HEK293 (cell line): ENCODE measurements at regions not wholly inside any gene's neighbourhood (a gene's known extent, or its start where the extent isn't known, plus 50 kb on each side); places are given as distances from the start of the nearest gene placed in this dataset.

Experiments used
- CTCF ChIA-PET: fragments of 350-600 bp; formaldehyde crosslinking; extraction: SDS; loops from one replicate; lab custom pipeline; 2021; ENCODE audit warnings: antibody characterized with exemption; lab: Yijun Ruan, JAX
- POLR2A ChIA-PET: fragments of 300-600 bp; formaldehyde crosslinking; extraction: SDS; loops from one replicate; lab custom pipeline; 2020; ENCODE audit warnings: antibody characterized with exemption, inconsistent platforms; lab: Yijun Ruan, JAX
- H3K27ac ChIP-seq: fragments of 200-500 bp; sonication (Bioruptor generic); 2 replicates; pipeline ENCODE4 v1.5.1; 2014; ENCODE audit warnings: low read depth, low read length, control low read depth, inconsistent platforms; ENCODE audit errors: extremely low read depth
- H3K36me3 ChIP-seq, 2 experiments: fragments of 200-500 bp in 1 of 2; sonication (Bioruptor generic) in 1 of 2; 1 replicate in 1 of 2; 2 replicates in 1 of 2; pipeline ENCODE4 v1.5.1; 2014 to 2017; ENCODE audit warnings: inconsistent platforms in 2 of 2, low read length in 2 of 2; ENCODE audit not compliant: control insufficient read depth in 2 of 2, insufficient read depth in 1 of 2
- H3K4me1 ChIP-seq: fragments of 200-500 bp; sonication (Bioruptor generic); 2 replicates; pipeline ENCODE4 v1.5.1; 2014; ENCODE audit warnings: mild to moderate bottlenecking, low read length, inconsistent platforms; ENCODE audit not compliant: control insufficient read depth, insufficient read depth
- H3K4me3 ChIP-seq: 2 replicates; pipeline ENCODE4 v1.5.1; 2011; ENCODE audit warnings: low read depth, mild to moderate bottlenecking, control low read depth, low read length, moderate library complexity
- H3K9me3 ChIP-seq: fragments of 200-500 bp; sonication (Bioruptor generic); 2 replicates; pipeline ENCODE4 v1.5.1; 2014; ENCODE audit warnings: low read depth, low read length, inconsistent platforms; ENCODE audit not compliant: control insufficient read depth, insufficient read depth
- BCL11A ChIP-seq: fragments of 450-650 bp; formaldehyde crosslinking; IDR thresholded peaks from 2 replicates; pipeline ENCODE4 v1.5.1; 2016; ENCODE audit warnings: low read depth, missing biosample characterization, missing genetic modification characterization
- KLF10 ChIP-seq: fragments of 450-650 bp; IDR thresholded peaks from 2 replicates; pipeline ENCODE4 v1.5.1; 2018; ENCODE audit warnings: missing biosample characterization, mild to moderate bottlenecking, missing genetic modification characterization
- ZNF112 ChIP-seq: fragments of 450-650 bp; formaldehyde crosslinking; IDR thresholded peaks from 2 replicates; pipeline ENCODE4 v1.5.0; 2017; ENCODE audit warnings: missing biosample characterization, missing genetic modification characterization
- ZNF140 ChIP-seq: fragments of 450-650 bp; formaldehyde crosslinking; IDR thresholded peaks from 2 replicates; pipeline ENCODE4 v1.5.1; 2016; ENCODE audit warnings: missing biosample characterization, missing genetic modification characterization
- ZNF155 ChIP-seq: fragments of 450-650 bp; formaldehyde crosslinking; IDR thresholded peaks from 2 replicates; pipeline ENCODE4 v1.5.1; 2016; ENCODE audit warnings: missing biosample characterization, missing genetic modification characterization
- ZNF2 ChIP-seq: fragments of 450-650 bp; formaldehyde crosslinking; IDR thresholded peaks from 2 replicates; pipeline ENCODE4 v1.5.1; 2016; ENCODE audit warnings: missing biosample characterization, missing genetic modification characterization
- ZNF214 ChIP-seq: fragments of 450-650 bp; formaldehyde crosslinking; IDR thresholded peaks from 2 replicates; pipeline ENCODE4 v1.5.1; 2017; ENCODE audit warnings: missing biosample characterization, mild to moderate bottlenecking, missing genetic modification characterization, borderline replicate concordance
- ZNF302 ChIP-seq: fragments of 450-650 bp; formaldehyde crosslinking; IDR thresholded peaks from 2 replicates; pipeline ENCODE4 v1.5.1; 2016; ENCODE audit warnings: missing biosample characterization, missing genetic modification characterization, low read depth
- ZNF48 ChIP-seq: fragments of 450-650 bp; formaldehyde crosslinking; IDR thresholded peaks from 2 replicates; pipeline ENCODE4 v1.5.1; 2016; ENCODE audit warnings: missing biosample characterization, missing genetic modification characterization
- ZNF510 ChIP-seq: fragments of 450-650 bp; formaldehyde crosslinking; IDR thresholded peaks from 2 replicates; pipeline ENCODE4 v1.5.1; 2018; ENCODE audit warnings: mild to moderate bottlenecking, missing genetic modification characterization, missing biosample characterization; ENCODE audit not compliant: insufficient replicate concordance
- ZNF629 ChIP-seq: fragments of 450-650 bp; formaldehyde crosslinking; IDR thresholded peaks from 2 replicates; pipeline ENCODE4 v1.5.1; 2017; ENCODE audit warnings: missing biosample characterization, missing genetic modification characterization
- ZNF660 ChIP-seq: fragments of 450-650 bp; IDR thresholded peaks from 2 replicates; pipeline ENCODE4 v1.5.1; 2018; ENCODE audit warnings: missing biosample characterization, mild to moderate bottlenecking, missing genetic modification characterization
- ZNF677 ChIP-seq: fragments of 450-650 bp; IDR thresholded peaks from 2 replicates; pipeline ENCODE4 v1.5.0; 2018; ENCODE audit warnings: missing biosample characterization, mild to moderate bottlenecking, missing genetic modification characterization, moderate library complexity
- ZNF768 ChIP-seq: fragments of 450-650 bp; formaldehyde crosslinking; IDR thresholded peaks from 2 replicates; pipeline ENCODE4 v1.5.1; 2018; ENCODE audit warnings: missing biosample characterization, mild to moderate bottlenecking, missing genetic modification characterization
- TF ChIP-seq, protein P1 (sequence below): fragments of 450-650 bp; formaldehyde crosslinking; IDR thresholded peaks from 2 replicates; pipeline ENCODE4 v1.5.1; 2017; ENCODE audit warnings: missing biosample characterization, missing genetic modification characterization
- TF ChIP-seq, protein P2 (sequence below): fragments of 450-650 bp; formaldehyde crosslinking; IDR thresholded peaks from 2 replicates; pipeline ENCODE4 v1.5.1; 2016; ENCODE audit warnings: missing biosample characterization, missing genetic modification characterization
- TF ChIP-seq, protein P3 (sequence below): fragments of 450-650 bp; formaldehyde crosslinking; IDR thresholded peaks from 2 replicates; pipeline ENCODE4 v1.5.1; 2016; ENCODE audit warnings: missing biosample characterization, missing genetic modification characterization, borderline replicate concordance
- TF ChIP-seq, protein P4 (sequence below): fragments of 450-650 bp; formaldehyde crosslinking; IDR thresholded peaks from 2 replicates; pipeline ENCODE4 v1.5.1; 2016; ENCODE audit warnings: missing biosample characterization, missing genetic modification characterization
- TF ChIP-seq, protein P5 (sequence below): fragments of 450-650 bp; formaldehyde crosslinking; IDR thresholded peaks from 2 replicates; pipeline ENCODE4 v1.5.1; 2017; ENCODE audit warnings: missing biosample characterization, missing genetic modification characterization

DNA sequence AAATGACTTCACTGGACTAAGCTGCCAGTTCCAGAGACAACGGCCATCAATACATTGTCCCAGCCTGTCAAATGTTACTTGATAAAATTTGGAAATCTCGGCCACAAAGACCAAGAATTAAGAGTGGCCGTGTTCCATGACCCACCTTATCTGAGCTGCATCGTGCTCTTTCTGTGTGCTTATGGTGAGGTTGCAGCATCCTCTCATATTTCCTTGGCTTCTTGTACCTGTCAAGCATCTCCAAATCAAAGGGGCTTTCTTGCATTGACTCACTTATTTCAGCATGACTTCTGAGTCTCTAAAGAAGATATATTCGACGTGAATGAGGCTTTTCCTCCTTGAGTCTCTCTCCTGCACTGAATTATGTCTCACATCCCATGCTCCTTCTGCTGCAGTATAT is 421.7 kb downstream of the MCTP2 start:
- H3K4me3 ChIP-seq: no peak overlapping the region
- ChIA-PET POLR2A (no interaction called here), CTCF (interaction anchor here (0.5 to 1.8 kb wide), 2 partner anchors 18 to 184 kb away, joined by 3 to 7 read pairs; no protein-coding TSS in a partner anchor)
- H3K9me3 ChIP-seq: no peaks in the 10 kb centered on the region
- H3K27ac ChIP-seq: no peak overlapping the region
- TF ChIP-seq ZNF660 (tag by site-specific recombination): no peak
- TF ChIP-seq ZNF112 (tag by site-specific recombination): no peak
- no peak for TF ChIP-seq ZNF214 (tag by site-specific recombination)
- TF ChIP-seq ZNF48: no peak
- TF ChIP-seq, protein P1, sequence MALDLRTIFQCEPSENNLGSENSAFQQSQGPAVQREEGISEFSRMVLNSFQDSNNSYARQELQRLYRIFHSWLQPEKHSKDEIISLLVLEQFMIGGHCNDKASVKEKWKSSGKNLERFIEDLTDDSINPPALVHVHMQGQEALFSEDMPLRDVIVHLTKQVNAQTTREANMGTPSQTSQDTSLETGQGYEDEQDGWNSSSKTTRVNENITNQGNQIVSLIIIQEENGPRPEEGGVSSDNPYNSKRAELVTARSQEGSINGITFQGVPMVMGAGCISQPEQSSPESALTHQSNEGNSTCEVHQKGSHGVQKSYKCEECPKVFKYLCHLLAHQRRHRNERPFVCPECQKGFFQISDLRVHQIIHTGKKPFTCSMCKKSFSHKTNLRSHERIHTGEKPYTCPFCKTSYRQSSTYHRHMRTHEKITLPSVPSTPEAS (tag by site-specific recombination): no peak
- no peak for TF ChIP-seq ZNF768 (tag by site-specific recombination)
- TF ChIP-seq, protein P2, sequence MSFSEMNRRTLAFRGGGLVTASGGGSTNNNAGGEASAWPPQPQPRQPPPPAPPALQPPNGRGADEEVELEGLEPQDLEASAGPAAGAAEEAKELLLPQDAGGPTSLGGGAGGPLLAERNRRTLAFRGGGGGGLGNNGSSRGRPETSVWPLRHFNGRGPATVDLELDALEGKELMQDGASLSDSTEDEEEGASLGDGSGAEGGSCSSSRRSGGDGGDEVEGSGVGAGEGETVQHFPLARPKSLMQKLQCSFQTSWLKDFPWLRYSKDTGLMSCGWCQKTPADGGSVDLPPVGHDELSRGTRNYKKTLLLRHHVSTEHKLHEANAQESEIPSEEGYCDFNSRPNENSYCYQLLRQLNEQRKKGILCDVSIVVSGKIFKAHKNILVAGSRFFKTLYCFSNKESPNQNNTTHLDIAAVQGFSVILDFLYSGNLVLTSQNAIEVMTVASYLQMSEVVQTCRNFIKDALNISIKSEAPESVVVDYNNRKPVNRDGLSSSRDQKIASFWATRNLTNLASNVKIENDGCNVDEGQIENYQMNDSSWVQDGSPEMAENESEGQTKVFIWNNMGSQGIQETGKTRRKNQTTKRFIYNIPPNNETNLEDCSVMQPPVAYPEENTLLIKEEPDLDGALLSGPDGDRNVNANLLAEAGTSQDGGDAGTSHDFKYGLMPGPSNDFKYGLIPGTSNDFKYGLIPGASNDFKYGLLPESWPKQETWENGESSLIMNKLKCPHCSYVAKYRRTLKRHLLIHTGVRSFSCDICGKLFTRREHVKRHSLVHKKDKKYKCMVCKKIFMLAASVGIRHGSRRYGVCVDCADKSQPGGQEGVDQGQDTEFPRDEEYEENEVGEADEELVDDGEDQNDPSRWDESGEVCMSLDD: no peak
- TF ChIP-seq, protein P3, sequence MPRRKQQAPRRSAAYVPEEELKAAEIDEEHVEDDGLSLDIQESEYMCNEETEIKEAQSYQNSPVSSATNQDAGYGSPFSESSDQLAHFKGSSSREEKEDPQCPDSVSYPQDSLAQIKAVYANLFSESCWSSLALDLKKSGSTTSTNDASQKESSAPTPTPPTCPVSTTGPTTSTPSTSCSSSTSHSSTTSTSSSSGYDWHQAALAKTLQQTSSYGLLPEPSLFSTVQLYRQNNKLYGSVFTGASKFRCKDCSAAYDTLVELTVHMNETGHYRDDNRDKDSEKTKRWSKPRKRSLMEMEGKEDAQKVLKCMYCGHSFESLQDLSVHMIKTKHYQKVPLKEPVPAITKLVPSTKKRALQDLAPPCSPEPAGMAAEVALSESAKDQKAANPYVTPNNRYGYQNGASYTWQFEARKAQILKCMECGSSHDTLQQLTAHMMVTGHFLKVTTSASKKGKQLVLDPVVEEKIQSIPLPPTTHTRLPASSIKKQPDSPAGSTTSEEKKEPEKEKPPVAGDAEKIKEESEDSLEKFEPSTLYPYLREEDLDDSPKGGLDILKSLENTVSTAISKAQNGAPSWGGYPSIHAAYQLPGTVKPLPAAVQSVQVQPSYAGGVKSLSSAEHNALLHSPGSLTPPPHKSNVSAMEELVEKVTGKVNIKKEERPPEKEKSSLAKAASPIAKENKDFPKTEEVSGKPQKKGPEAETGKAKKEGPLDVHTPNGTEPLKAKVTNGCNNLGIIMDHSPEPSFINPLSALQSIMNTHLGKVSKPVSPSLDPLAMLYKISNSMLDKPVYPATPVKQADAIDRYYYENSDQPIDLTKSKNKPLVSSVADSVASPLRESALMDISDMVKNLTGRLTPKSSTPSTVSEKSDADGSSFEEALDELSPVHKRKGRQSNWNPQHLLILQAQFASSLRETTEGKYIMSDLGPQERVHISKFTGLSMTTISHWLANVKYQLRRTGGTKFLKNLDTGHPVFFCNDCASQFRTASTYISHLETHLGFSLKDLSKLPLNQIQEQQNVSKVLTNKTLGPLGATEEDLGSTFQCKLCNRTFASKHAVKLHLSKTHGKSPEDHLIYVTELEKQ (tag by site-specific recombination): no peak
- TF ChIP-seq ZNF155 (tag by site-specific recombination): no peak
- no peak for TF ChIP-seq ZNF302 (tag by site-specific recombination)
- no peak for TF ChIP-seq KLF10 (tag by site-specific recombination)
- TF ChIP-seq, protein P4, sequence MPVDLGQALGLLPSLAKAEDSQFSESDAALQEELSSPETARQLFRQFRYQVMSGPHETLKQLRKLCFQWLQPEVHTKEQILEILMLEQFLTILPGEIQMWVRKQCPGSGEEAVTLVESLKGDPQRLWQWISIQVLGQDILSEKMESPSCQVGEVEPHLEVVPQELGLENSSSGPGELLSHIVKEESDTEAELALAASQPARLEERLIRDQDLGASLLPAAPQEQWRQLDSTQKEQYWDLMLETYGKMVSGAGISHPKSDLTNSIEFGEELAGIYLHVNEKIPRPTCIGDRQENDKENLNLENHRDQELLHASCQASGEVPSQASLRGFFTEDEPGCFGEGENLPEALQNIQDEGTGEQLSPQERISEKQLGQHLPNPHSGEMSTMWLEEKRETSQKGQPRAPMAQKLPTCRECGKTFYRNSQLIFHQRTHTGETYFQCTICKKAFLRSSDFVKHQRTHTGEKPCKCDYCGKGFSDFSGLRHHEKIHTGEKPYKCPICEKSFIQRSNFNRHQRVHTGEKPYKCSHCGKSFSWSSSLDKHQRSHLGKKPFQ (tag by site-specific recombination): no peak
- no peak for TF ChIP-seq ZNF677
- no peak for TF ChIP-seq ZNF140
- no peaks in the 10 kb centered on the region for H3K36me3 ChIP-seq
- no peaks in the 10 kb centered on the region for H3K4me1 ChIP-seq

DNA sequence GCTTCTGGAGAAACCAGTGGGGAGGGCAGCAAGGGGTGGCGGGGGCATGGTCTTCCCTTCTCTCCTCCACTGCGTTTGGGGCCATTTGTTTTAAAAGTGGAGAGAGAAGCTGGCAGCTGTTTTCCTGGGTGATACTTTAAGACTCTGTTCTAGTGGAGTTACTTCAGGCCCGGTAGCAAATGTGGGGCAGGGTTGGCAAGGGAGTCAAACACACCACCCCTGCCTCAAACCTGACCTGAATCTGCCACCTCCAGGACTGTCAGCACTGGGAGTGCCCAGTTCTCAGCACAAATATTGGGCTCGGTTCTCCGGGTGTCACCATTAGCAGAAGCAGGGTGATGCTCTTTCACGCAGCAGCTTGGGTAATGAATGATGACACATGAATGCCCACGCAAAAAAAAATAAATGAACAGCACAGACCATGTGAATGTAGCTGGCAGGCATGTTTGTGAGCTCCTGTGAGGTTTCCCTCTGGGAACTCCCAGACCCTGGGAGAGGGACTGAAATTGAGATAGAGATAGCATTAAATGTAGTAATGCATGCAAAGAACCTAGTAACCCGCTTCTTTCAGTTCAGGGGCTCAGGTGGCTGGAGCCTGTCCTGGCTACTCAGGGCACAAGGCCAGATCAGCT is 424.0 kb downstream of the MCTP2 start:
- Histone ChIP-seq H3K36me3 (no peaks in the 10 kb centered on the region), H3K4me1 (no peaks in the 10 kb centered on the region), H3K9me3 (no peaks in the 10 kb centered on the region), H3K4me3 (no peak overlapping the region), H3K27ac (no peak overlapping the region)
- TF ChIP-seq, protein P5, sequence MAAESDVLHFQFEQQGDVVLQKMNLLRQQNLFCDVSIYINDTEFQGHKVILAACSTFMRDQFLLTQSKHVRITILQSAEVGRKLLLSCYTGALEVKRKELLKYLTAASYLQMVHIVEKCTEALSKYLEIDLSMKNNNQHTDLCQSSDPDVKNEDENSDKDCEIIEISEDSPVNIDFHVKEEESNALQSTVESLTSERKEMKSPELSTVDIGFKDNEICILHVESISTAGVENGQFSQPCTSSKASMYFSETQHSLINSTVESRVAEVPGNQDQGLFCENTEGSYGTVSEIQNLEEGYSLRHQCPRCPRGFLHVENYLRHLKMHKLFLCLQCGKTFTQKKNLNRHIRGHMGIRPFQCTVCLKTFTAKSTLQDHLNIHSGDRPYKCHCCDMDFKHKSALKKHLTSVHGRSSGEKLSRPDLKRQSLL (tag by site-specific recombination): no peak
- TF ChIP-seq ZNF629 (tag by site-specific recombination) (no peak), ZNF510 (no peak), BCL11A (no peak), ZNF2 (no peak)
- ChIA-PET POLR2A (no interaction called here), CTCF (interaction anchor here (0.6 to 2.0 kb wide), 2 partner anchors 10 to 269 kb away, joined by 3 to 6 read pairs; no protein-coding TSS in a partner anchor)
